ENCODE measurements at regions not wholly inside any gene's neighbourhood (a gene's known extent, or its start where the extent isn't known, plus 50 kb on each side); places are given as distances from the start of the nearest gene placed in this dataset.

GRCh38 chr4:159505266-159505975 lies 402.5 kb downstream of the RAPGEF2 start:
- H3K9me3 Mint-ChIP-seq (ENCODE audit: unreplicated experiment) = no peaks in the 10 kb centered on the region
- CTCF ChIA-PET = no interaction called here
- Histone ChIP-seq H3K27me3 (replicated peaks; ENCODE audit: control insufficient read depth, insufficient read depth, low read length) (no peaks in the 10 kb centered on the region; the same call in 1 of the 2 replicates), H3K36me3 (ENCODE audit: control insufficient read depth, insufficient read depth, low read length) (no peaks in the 10 kb centered on the region), H3K4me3 (ENCODE audit: low read depth, low read length) (no peak overlapping the region), H3K9me3 (no peaks in the 10 kb centered on the region), H3K4me1 (no peaks in the 10 kb centered on the region)
- no peak overlapping the region for H3K4me3 Mint-ChIP-seq (ENCODE audit: unreplicated experiment)
- intact Hi-C loops (cut with micrococcal nuclease; ENCODE audit: unreplicated experiment) = no loop called here
- H3K27me3 Mint-ChIP-seq (ENCODE audit: insufficient read depth, unreplicated experiment) = peaks cover 24% of the 10 kb centered on the region
- no peaks in the 10 kb centered on the region for H3K4me1 Mint-ChIP-seq (ENCODE audit: low read depth, unreplicated experiment)
- BruUV-seq (replicated peaks) = no TSS peak
- TF ChIP-seq CTCF (IDR thresholded peaks at IDR 0.05; ENCODE audit: insufficient read depth in 1 of 2, low read depth in 1 of 2, low read length in 1 of 2, severe bottlenecking in 1 of 2, unreplicated experiment in 1 of 2) = no peak
- no peak overlapping the region for H3K27ac Mint-ChIP-seq (ENCODE audit: unreplicated experiment)
- POLR2A ChIA-PET = no interaction called here
- DNase-seq = no peak
- H3K36me3 Mint-ChIP-seq (ENCODE audit: insufficient read depth, unreplicated experiment) = no peaks in the 10 kb centered on the region

DNA sequence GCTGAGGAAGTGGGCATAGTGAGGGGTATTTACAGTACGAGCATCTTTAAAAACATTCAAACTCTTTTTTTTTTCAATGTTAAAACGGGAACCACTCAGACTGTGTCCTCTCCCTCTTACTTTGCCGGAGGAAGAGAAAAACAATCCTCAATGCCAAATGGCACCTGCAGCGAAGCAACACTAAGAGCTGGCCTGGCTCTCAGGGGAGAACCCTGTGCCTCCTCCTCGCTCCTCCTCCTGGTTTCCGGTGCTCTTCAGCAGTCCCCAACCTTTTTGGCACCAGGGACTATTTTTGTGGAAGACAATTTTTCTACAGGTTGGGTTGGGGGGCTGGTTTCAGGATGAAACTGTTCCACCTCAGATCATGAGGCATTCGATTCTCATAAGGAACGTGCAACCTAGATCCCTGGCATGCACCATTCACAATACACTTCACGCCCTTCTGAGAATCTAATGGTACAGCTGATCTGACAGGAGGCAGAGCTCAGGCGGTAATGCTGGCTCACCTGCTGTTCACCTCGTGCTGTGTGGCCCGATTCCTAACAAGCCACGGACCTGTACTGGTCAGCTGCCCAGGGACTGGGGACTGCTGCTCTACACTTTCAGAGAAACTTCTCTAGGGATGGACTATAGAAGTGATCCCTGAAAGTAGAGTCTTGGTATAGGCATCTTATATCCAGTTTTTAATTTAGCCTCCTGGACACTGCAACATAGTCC lies 404.1 kb downstream of the RAPGEF2 start:
- TF ChIP-seq CTCF (IDR thresholded peaks at IDR 0.05; ENCODE audit: insufficient read depth in 1 of 2, low read depth in 1 of 2, low read length in 1 of 2, severe bottlenecking in 1 of 2, unreplicated experiment in 1 of 2) = no peak
- intact Hi-C loops (cut with micrococcal nuclease; ENCODE audit: unreplicated experiment) = no loop called here
- Histone ChIP-seq H3K36me3 (ENCODE audit: control insufficient read depth, insufficient read depth, low read length) (no peaks in the 10 kb centered on the region), H3K27me3 (replicated peaks; ENCODE audit: control insufficient read depth, insufficient read depth, low read length) (no peaks in the 10 kb centered on the region; the same call in 1 of the 2 replicates), H3K4me1 (no peaks in the 10 kb centered on the region), H3K4me3 (ENCODE audit: low read depth, low read length) (no peak overlapping the region), H3K9me3 (no peaks in the 10 kb centered on the region)
- no TSS peak for BruUV-seq (replicated peaks)
- Mint-ChIP-seq H3K4me1 (ENCODE audit: low read depth, unreplicated experiment) (no peaks in the 10 kb centered on the region), H3K9me3 (ENCODE audit: unreplicated experiment) (no peaks in the 10 kb centered on the region), H3K27me3 (ENCODE audit: insufficient read depth, unreplicated experiment) (peaks cover 24% of the 10 kb centered on the region), H3K27ac (ENCODE audit: unreplicated experiment) (no peak overlapping the region), H3K36me3 (ENCODE audit: insufficient read depth, unreplicated experiment) (no peaks in the 10 kb centered on the region), H3K4me3 (ENCODE audit: unreplicated experiment) (no peak overlapping the region)
- POLR2A ChIA-PET = no interaction called here
- CTCF ChIA-PET = no interaction called here
- DNase-seq = no peak

DNA sequence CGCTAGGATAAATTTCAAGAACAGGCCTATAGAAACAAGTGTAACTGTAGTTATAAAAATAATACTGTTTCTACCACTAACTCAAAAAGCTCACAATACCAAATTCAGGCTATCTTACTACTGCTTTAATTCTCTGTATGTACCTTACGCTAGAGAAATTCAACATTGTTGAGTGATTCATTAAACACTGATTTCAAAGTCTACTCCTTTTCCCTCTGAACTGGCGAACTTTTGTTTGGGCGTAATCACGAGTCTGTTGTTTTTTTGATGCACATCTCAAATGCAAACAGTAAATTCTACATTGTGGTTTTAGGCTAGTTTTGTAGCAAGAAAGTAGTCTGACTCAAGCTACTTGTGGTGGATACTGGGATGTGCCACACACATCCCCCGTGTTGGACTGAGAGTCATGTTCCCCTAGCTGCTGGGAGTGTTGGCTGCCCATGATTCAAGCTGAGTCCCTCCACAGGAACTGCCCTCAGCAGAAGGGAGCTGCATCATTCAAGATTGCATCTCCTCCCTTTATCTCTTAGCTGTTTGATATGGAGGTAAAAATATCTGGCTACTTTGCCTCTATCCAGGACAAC lies 406.1 kb downstream of the RAPGEF2 start:
- H3K27me3 Mint-ChIP-seq (ENCODE audit: insufficient read depth, unreplicated experiment) = peaks cover 14% of the 10 kb centered on the region
- H3K27me3 ChIP-seq (replicated peaks; ENCODE audit: control insufficient read depth, insufficient read depth, low read length) = no peaks in the 10 kb centered on the region; the same call in 1 of the 2 replicates
- no TSS peak for BruUV-seq (replicated peaks)
- no peaks in the 10 kb centered on the region for H3K9me3 Mint-ChIP-seq (ENCODE audit: unreplicated experiment)
- no peaks in the 10 kb centered on the region for H3K4me1 Mint-ChIP-seq (ENCODE audit: low read depth, unreplicated experiment)
- H3K4me3 Mint-ChIP-seq (ENCODE audit: unreplicated experiment) = no peak overlapping the region
- no peak for DNase-seq
- ChIA-PET POLR2A (no interaction called here), CTCF (no interaction called here)
- H3K4me3 ChIP-seq (ENCODE audit: low read depth, low read length) = no peak overlapping the region
- H3K27ac Mint-ChIP-seq (ENCODE audit: unreplicated experiment) = no peak overlapping the region
- intact Hi-C loops (cut with micrococcal nuclease; ENCODE audit: unreplicated experiment) = no loop called here
- no peaks in the 10 kb centered on the region for H3K4me1 ChIP-seq
- no peaks in the 10 kb centered on the region for H3K36me3 Mint-ChIP-seq (ENCODE audit: insufficient read depth, unreplicated experiment)
- TF ChIP-seq CTCF (IDR thresholded peaks at IDR 0.05; ENCODE audit: insufficient read depth in 1 of 2, low read depth in 1 of 2, low read length in 1 of 2, severe bottlenecking in 1 of 2, unreplicated experiment in 1 of 2) = no peak
- H3K9me3 ChIP-seq = no peaks in the 10 kb centered on the region
- no peaks in the 10 kb centered on the region for H3K36me3 ChIP-seq (ENCODE audit: control insufficient read depth, insufficient read depth, low read length)

Data from Caco-2 (cell line).